Glutamatergic neuron (in vitro differentiated cells): ENCODE measurements at regions not wholly inside any gene's neighbourhood (a gene's known extent, or its start where the extent isn't known, plus 50 kb on each side); places are given as distances from the start of the nearest gene placed in this dataset.

Source experiments
- DNase-seq: peaks from one replicate; pipeline ENCODE4 v3.0.0; 2022
- H3K27ac Mint-ChIP-seq: one replicate; pipeline ENCODE4 v1.8.0; 2020; ENCODE audit warnings: mild to moderate bottlenecking, mixed read lengths, inconsistent platforms; ENCODE audit not compliant: unreplicated experiment
- H3K27me3 Mint-ChIP-seq: one replicate; pipeline ENCODE4 v1.8.0; 2020; ENCODE audit warnings: mild to moderate bottlenecking, moderate library complexity, mixed read lengths, inconsistent platforms; ENCODE audit not compliant: unreplicated experiment
- H3K36me3 Mint-ChIP-seq: one replicate; pipeline ENCODE4 v1.8.0; 2020; ENCODE audit warnings: mild to moderate bottlenecking, mixed read lengths, inconsistent platforms; ENCODE audit not compliant: unreplicated experiment
- H3K4me1 Mint-ChIP-seq: one replicate; pipeline ENCODE4 v1.8.0; 2020; ENCODE audit warnings: mild to moderate bottlenecking, low read depth, mixed read lengths, inconsistent platforms; ENCODE audit not compliant: unreplicated experiment
- H3K4me3 Mint-ChIP-seq: one replicate; pipeline ENCODE4 v1.8.0; 2020; ENCODE audit warnings: mild to moderate bottlenecking, mixed read lengths, inconsistent platforms; ENCODE audit not compliant: unreplicated experiment
- H3K9me3 Mint-ChIP-seq: one replicate; pipeline ENCODE4 v1.8.0; 2020; ENCODE audit warnings: mild to moderate bottlenecking, moderate library complexity, mixed read lengths, inconsistent platforms; ENCODE audit not compliant: unreplicated experiment
- TF ChIP-seq, protein P1 (sequence below): fragments of 200-600 bp; sonication (generic); IDR thresholded peaks from one replicate; pipeline ENCODE4 v1.5.0; 2021; ENCODE audit not compliant: partially characterized antibody, unreplicated experiment

GRCh38 chr2:236945431-236946016, 140.2 kb upstream of the COPS8 start:
- TF ChIP-seq, protein P1, sequence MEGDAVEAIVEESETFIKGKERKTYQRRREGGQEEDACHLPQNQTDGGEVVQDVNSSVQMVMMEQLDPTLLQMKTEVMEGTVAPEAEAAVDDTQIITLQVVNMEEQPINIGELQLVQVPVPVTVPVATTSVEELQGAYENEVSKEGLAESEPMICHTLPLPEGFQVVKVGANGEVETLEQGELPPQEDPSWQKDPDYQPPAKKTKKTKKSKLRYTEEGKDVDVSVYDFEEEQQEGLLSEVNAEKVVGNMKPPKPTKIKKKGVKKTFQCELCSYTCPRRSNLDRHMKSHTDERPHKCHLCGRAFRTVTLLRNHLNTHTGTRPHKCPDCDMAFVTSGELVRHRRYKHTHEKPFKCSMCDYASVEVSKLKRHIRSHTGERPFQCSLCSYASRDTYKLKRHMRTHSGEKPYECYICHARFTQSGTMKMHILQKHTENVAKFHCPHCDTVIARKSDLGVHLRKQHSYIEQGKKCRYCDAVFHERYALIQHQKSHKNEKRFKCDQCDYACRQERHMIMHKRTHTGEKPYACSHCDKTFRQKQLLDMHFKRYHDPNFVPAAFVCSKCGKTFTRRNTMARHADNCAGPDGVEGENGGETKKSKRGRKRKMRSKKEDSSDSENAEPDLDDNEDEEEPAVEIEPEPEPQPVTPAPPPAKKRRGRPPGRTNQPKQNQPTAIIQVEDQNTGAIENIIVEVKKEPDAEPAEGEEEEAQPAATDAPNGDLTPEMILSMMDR, result no peak
- peaks cover 1% of the 10 kb centered on the region for H3K9me3 Mint-ChIP-seq
- H3K36me3 Mint-ChIP-seq, result no peaks in the 10 kb centered on the region
- no peak overlapping the region for H3K4me3 Mint-ChIP-seq
- no peak for DNase-seq
- peaks cover 3% of the 10 kb centered on the region for H3K27me3 Mint-ChIP-seq
- H3K4me1 Mint-ChIP-seq, result peaks cover 35% of the 10 kb centered on the region
- H3K27ac Mint-ChIP-seq, result no peak overlapping the region

DNA sequence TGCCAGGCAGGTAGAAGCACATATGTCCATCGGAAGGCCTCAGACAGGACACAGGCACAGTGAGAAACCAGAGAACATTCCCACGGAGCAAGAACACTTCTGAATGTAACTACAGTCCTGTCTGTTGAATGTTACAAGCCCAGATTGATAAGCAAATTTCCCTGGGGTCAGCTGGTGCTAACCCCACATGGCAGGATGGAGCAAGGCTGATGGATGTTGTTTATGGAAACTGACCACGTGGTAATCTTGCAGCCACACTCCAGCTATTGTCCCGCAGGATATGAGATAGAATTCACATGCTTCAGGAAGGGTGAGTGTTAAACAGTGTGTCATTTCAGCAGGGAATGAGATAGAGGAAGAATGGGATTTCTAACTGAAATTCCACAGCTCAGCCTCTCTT, 138.8 kb upstream of the COPS8 start:
- H3K27ac Mint-ChIP-seq, result no peak overlapping the region
- DNase-seq, result no peak
- H3K4me1 Mint-ChIP-seq, result peaks cover 24% of the 10 kb centered on the region
- H3K4me3 Mint-ChIP-seq, result no peak overlapping the region
- peaks cover 3% of the 10 kb centered on the region for H3K27me3 Mint-ChIP-seq
- TF ChIP-seq, protein P1, result no peak
- H3K36me3 Mint-ChIP-seq, result peaks cover 9% of the 10 kb centered on the region
- H3K9me3 Mint-ChIP-seq, result peaks cover 1% of the 10 kb centered on the region

DNA sequence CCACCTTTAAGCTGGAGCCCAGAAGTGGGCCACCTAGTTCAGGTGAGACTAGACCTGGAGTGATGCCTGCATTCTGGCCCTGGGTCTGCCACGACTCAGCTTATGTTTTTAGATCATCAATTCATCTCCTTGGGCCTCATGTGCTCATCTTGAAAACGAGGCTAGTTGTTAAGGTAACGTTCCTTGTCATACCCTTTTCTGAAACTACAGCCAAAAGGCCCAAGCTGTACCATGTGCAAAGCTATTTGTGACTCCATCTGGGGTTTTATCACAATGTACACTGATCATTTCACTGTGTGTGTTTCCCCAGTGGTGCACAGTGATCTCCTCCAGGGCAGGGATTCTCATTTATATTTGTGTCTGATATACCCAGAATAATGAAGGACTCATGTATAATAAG, 138.4 kb upstream of the COPS8 start:
- Mint-ChIP-seq H3K27ac (no peak overlapping the region), H3K4me1 (peaks cover 24% of the 10 kb centered on the region), H3K27me3 (peaks cover 3% of the 10 kb centered on the region), H3K36me3 (peaks cover 12% of the 10 kb centered on the region), H3K9me3 (peaks cover 1% of the 10 kb centered on the region), H3K4me3 (no peak overlapping the region)
- TF ChIP-seq, protein P1, result no peak
- no peak for DNase-seq

DNA sequence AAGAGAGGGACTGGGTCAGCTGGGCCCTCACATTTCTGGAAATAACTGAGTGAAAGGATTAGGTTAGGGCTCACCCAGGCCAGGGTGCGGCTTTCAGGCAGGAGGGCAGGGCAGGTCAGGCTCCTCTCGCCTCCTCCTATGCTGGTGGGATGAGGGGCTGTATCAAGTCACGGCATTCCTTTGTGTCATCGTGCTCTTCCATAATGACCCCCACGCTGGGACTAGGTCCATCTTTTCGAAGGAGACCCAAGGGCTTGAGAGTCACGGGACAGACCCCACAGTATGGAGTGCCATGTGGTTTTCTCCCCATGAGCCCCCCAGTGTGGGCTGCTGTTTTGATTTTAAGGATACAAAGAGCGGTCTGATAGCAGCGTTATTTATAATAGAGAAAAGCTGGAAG, 137.8 kb upstream of the COPS8 start:
- Mint-ChIP-seq H3K4me3 (no peak overlapping the region), H3K9me3 (peaks cover 1% of the 10 kb centered on the region), H3K36me3 (peaks cover 12% of the 10 kb centered on the region), H3K27me3 (peaks cover 3% of the 10 kb centered on the region), H3K27ac (no peak overlapping the region), H3K4me1 (peaks cover 24% of the 10 kb centered on the region)
- TF ChIP-seq, protein P1, result no peak
- no peak for DNase-seq

GRCh38 chr2:236949089-236949905, 136.4 kb upstream of the COPS8 start:
- H3K36me3 Mint-ChIP-seq, result peaks cover 12% of the 10 kb centered on the region
- peak overlapping the region; percentile 56 for H3K4me3 Mint-ChIP-seq
- no peak for DNase-seq
- TF ChIP-seq, protein P1, result no peak
- H3K27me3 Mint-ChIP-seq, result peaks cover 5% of the 10 kb centered on the region
- no peak overlapping the region for H3K27ac Mint-ChIP-seq
- peaks cover 14% of the 10 kb centered on the region for H3K4me1 Mint-ChIP-seq
- peaks cover 1% of the 10 kb centered on the region for H3K9me3 Mint-ChIP-seq
